Karpas-422 (cell line): ENCODE measurements at regions not wholly inside any gene's neighbourhood (a gene's known extent, or its start where the extent isn't known, plus 50 kb on each side); places are given as distances from the start of the nearest gene placed in this dataset.
"Not testable (repeated sequence)": the region's sequence is repeated elsewhere in the genome, so short reads cannot be mapped to it uniquely, and the experiment has no call there.

Source experiments
- DNase-seq: peaks from one replicate; pipeline ENCODE4 v3.0.0-alpha.2; 2015
- H2AFZ ChIP-seq: fragments of 200-600 bp; sonication (generic); 2 replicates; pipeline ENCODE4 v1.6.1; 2014; ENCODE audit warnings: antibody characterized with exemption, low read length, mixed read lengths
- H3K27ac ChIP-seq: fragments of 200-600 bp; sonication (generic); 2 replicates; pipeline ENCODE4 v1.5.1; 2014; ENCODE audit warnings: mild to moderate bottlenecking, low read length, moderate library complexity
- H3K27me3 ChIP-seq: fragments of 200-600 bp; sonication (generic); 2 replicates; pipeline ENCODE4 v1.6.1; 2014; ENCODE audit warnings: low read length, mixed read lengths
- H3K36me3 ChIP-seq: fragments of 200-600 bp; sonication (generic); 2 replicates; pipeline ENCODE4 v1.6.1; 2014; ENCODE audit warnings: low read length, mixed read lengths; ENCODE audit not compliant: insufficient read depth
- H3K4me1 ChIP-seq: fragments of 200-600 bp; sonication (generic); 2 replicates; pipeline ENCODE4 v1.6.1; 2014; ENCODE audit warnings: mild to moderate bottlenecking, low read length, mixed read lengths
- H3K4me2 ChIP-seq: fragments of 200-600 bp; sonication (generic); 2 replicates; pipeline ENCODE4 v1.6.1; 2014; ENCODE audit warnings: low read length, low read depth, mild to moderate bottlenecking; ENCODE audit not compliant: poor library complexity, severe bottlenecking
- H3K4me3 ChIP-seq: fragments of 200-600 bp; sonication (generic); 2 replicates; pipeline ENCODE4 v1.5.1; 2014; ENCODE audit warnings: mild to moderate bottlenecking, antibody characterized with exemption, low read length, mixed read lengths
- H3K79me2 ChIP-seq: fragments of 200-600 bp; sonication (generic); 2 replicates; pipeline ENCODE4 v1.6.1; 2014; ENCODE audit warnings: mild to moderate bottlenecking, low read length, mixed read lengths
- H3K9ac ChIP-seq: fragments of 200-600 bp; sonication (generic); 2 replicates; pipeline ENCODE4 v1.6.0; 2014; ENCODE audit warnings: low read length
- H3K9me2 ChIP-seq: fragments of 200-600 bp; sonication (generic), shearing (Covaris generic); replicated peaks from 2 replicates; pipeline ENCODE4 v1.6.0; 2014; ENCODE audit warnings: mild to moderate bottlenecking, low read length, moderate library complexity; ENCODE audit not compliant: insufficient read depth
- H3K9me3 ChIP-seq: fragments of 300-700, 200-600 bp; sonication (generic); 2 replicates; pipeline ENCODE4 v1.6.1; 2014; ENCODE audit warnings: low read length, mixed read lengths
- H4K20me1 ChIP-seq: fragments of 200-600 bp; sonication (generic); 2 replicates; pipeline ENCODE4 v1.6.1; 2014; ENCODE audit warnings: mild to moderate bottlenecking, antibody characterized with exemption, low read length, low read depth; ENCODE audit not compliant: insufficient read depth

DNA sequence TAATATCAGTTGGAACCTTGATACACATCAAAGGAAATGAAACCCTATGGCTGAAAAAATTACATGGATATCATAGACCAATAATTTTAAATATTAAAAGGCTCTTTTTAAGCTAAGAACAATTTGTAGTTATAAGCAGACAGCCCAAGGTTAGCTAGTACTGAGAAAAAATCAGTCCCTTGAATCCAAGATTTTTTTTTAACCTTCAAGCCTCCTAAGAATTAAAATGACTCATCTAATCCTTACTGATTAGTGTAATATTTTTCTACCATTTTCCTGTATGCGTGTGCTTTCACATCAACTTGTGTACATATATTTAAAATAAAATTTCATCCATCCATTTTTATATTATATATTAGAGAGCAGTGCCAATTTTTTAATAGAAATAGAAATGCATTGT, 1004.9 kb upstream of the ZEB2 start:
- no peaks in the 10 kb centered on the region for H3K79me2 ChIP-seq
- H4K20me1 ChIP-seq: no peaks in the 10 kb centered on the region
- no peak overlapping the region for H3K4me2 ChIP-seq
- H3K9ac ChIP-seq: no peak overlapping the region
- H2AFZ ChIP-seq: no peak overlapping the region
- no peaks in the 10 kb centered on the region for H3K4me1 ChIP-seq
- H3K4me3 ChIP-seq: no peak overlapping the region
- no peaks in the 10 kb centered on the region for H3K9me3 ChIP-seq
- no peak overlapping the region for H3K27ac ChIP-seq
- no peaks in the 10 kb centered on the region for H3K27me3 ChIP-seq
- H3K9me2 ChIP-seq: no peaks in the 10 kb centered on the region
- no peak for DNase-seq
- H3K36me3 ChIP-seq: no peaks in the 10 kb centered on the region

DNA sequence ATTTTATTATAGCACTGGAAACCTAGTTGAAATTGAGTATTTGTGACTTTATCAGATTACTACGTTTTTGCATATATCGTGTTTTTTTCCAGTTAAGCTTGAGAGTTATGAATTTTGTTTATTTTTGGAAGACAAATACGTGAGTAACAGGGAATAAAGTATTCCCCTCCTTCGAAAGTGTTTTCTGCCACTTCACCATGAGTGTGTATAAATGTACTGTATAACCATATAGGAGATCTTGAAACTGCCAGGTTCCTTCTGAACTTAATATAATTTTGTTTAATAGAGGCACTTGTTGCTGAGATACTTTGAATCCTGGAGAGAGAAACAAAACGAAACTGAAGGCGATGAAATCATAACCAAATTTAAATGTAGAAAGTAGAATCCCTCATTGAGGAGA, 1004.4 kb upstream of the ZEB2 start:
- Histone ChIP-seq H3K9ac (no peak overlapping the region), H3K27ac (no peak overlapping the region), H3K36me3 (no peaks in the 10 kb centered on the region), H3K4me1 (no peaks in the 10 kb centered on the region), H3K4me2 (no peak overlapping the region), H3K9me3 (no peaks in the 10 kb centered on the region), H3K9me2 (no peaks in the 10 kb centered on the region), H3K27me3 (no peaks in the 10 kb centered on the region), H4K20me1 (no peaks in the 10 kb centered on the region), H2AFZ (no peak overlapping the region), H3K79me2 (no peaks in the 10 kb centered on the region), H3K4me3 (no peak overlapping the region)
- DNase-seq: no peak

DNA sequence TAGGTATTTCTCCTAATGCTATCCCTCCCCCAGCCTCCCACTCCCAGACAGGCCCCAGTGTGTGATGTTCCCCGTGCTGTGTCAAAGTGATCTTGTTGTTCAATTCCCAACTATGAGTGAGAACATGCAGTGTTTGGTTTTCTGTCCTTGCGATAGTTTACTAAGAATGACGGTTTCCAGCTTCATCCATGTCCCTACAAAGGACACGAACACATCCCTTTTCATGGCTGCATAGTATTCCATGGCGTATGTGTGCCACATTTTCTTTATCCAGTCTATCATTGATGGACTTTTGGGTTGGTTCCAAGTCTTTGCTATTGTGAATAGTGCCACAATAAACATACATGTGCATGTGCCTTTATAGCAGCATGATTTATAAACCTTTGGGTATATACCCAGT, 999.3 kb upstream of the ZEB2 start:
- not testable (repeated sequence) for H3K9me2 ChIP-seq, H3K9ac ChIP-seq, H4K20me1 ChIP-seq, H3K4me1 ChIP-seq, H3K9me3 ChIP-seq, H3K27me3 ChIP-seq, H2AFZ ChIP-seq, H3K79me2 ChIP-seq, H3K4me3 ChIP-seq, H3K4me2 ChIP-seq, H3K36me3 ChIP-seq, H3K27ac ChIP-seq, DNase-seq

DNA sequence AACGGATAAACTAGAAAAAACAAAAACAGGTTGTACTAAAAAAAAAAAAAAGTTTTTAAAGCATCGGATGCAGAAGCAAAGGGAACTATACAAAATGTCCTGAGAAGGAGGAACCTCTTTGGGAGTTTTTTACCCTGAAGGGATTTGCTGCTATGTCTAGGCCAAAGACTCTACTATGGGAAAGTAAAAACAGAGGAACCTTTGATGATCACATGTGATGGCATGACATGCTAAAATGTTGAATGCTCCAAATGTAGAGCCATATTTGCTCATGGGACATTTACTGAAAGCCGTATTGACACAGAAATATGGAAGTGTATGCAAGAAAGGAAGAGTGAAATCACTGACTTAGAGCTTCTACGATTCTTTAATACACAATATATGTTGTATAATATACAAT, 992.0 kb upstream of the ZEB2 start:
- Histone ChIP-seq H3K36me3 (no peaks in the 10 kb centered on the region), H3K9me2 (no peaks in the 10 kb centered on the region), H3K9ac (no peak overlapping the region), H3K4me1 (no peaks in the 10 kb centered on the region; the same call in 1 of the 2 replicates), H3K27ac (no peak overlapping the region), H3K79me2 (no peaks in the 10 kb centered on the region), H3K4me2 (no peak overlapping the region), H3K9me3 (no peaks in the 10 kb centered on the region), H3K4me3 (no peak overlapping the region), H3K27me3 (no peaks in the 10 kb centered on the region), H4K20me1 (no peaks in the 10 kb centered on the region), H2AFZ (no peak overlapping the region)
- DNase-seq: no peak

GRCh38 chr2:145503511-145503910, 983.6 kb upstream of the ZEB2 start:
- Histone ChIP-seq H2AFZ (no peak overlapping the region), H3K27me3 (no peaks in the 10 kb centered on the region), H3K9me3 (no peaks in the 10 kb centered on the region), H3K4me1 (no peaks in the 10 kb centered on the region; the same call in 1 of the 2 replicates), H3K36me3 (no peaks in the 10 kb centered on the region), H3K27ac (no peak overlapping the region), H3K4me2 (no peak overlapping the region), H3K79me2 (no peaks in the 10 kb centered on the region), H3K9me2 (no peaks in the 10 kb centered on the region), H3K9ac (no peak overlapping the region), H3K4me3 (no peak overlapping the region), H4K20me1 (no peaks in the 10 kb centered on the region)
- no peak for DNase-seq

GRCh38 chr2:145501920-145502319, 982.0 kb upstream of the ZEB2 start:
- Histone ChIP-seq H3K9ac (no peak overlapping the region), H3K9me3 (no peaks in the 10 kb centered on the region), H3K79me2 (no peaks in the 10 kb centered on the region), H4K20me1 (no peaks in the 10 kb centered on the region), H3K36me3 (no peaks in the 10 kb centered on the region), H3K27ac (no peak overlapping the region), H2AFZ (no peak overlapping the region), H3K4me3 (no peak overlapping the region), H3K27me3 (no peaks in the 10 kb centered on the region), H3K4me2 (no peak overlapping the region), H3K4me1 (no peaks in the 10 kb centered on the region), H3K9me2 (no peaks in the 10 kb centered on the region)
- no peak for DNase-seq

DNA sequence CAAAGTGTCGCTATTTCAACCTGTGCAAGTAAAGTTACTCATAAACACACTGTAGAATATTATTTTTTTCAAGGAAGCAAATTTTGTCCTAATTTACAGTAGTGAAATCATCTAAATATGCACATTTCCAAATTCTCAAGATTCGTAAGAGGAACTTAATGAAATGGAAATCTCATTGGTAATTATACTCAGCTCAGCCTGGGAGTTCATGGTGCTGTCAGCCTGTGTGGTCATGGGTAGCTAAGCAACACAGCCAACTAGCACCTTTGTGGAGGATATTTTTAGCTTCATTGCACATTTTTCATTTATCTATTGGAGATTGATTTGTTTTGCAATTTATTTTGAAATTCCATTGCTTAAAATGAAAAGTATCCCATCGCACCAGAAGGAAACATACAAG, 975.7 kb upstream of the ZEB2 start:
- H3K36me3 ChIP-seq: no peaks in the 10 kb centered on the region
- H3K4me1 ChIP-seq: no peaks in the 10 kb centered on the region
- no peaks in the 10 kb centered on the region for H3K79me2 ChIP-seq
- H3K4me2 ChIP-seq: no peak overlapping the region
- no peak overlapping the region for H3K9ac ChIP-seq
- DNase-seq: no peak
- H3K27me3 ChIP-seq: no peaks in the 10 kb centered on the region
- no peaks in the 10 kb centered on the region for H4K20me1 ChIP-seq
- H2AFZ ChIP-seq: no peak overlapping the region
- H3K27ac ChIP-seq: no peak overlapping the region
- H3K4me3 ChIP-seq: no peak overlapping the region
- no peaks in the 10 kb centered on the region for H3K9me3 ChIP-seq
- no peaks in the 10 kb centered on the region for H3K9me2 ChIP-seq

- Histone ChIP-seq H3K4me2 (no peak overlapping the region), H3K4me3 (no peak overlapping the region), H3K36me3 (no peaks in the 10 kb centered on the region), H3K27ac (no peak overlapping the region), H3K79me2 (no peaks in the 10 kb centered on the region), H2AFZ (no peak overlapping the region), H3K4me1 (no peaks in the 10 kb centered on the region), H3K27me3 (no peaks in the 10 kb centered on the region), H3K9ac (no peak overlapping the region), H4K20me1 (no peaks in the 10 kb centered on the region), H3K9me2 (no peaks in the 10 kb centered on the region), H3K9me3 (no peaks in the 10 kb centered on the region)
- DNase-seq: no peak
These were observed 974.5 kb upstream of the ZEB2 start for GRCh38 chr2:145494441-145494840.

DNA sequence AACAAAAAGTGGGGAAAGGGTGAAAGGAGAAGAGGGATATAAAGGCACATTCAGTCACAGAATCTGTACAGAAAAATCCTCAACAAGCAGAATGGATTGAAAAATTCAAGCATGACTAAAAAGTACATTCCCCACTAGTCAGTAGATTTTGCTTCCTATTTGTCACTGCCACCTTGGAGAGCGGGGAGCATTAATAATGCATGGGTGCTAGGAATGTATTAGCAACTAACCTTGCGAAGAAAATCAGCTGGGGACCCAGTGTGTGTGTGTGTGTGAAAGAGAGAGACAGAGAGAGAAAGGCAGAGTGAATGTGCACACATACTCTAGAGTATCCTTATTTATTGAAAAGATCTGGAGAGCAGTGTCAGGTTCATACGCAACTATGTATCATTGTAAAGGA, 968.7 kb upstream of the ZEB2 start:
- no peak overlapping the region for H3K4me2 ChIP-seq
- no peaks in the 10 kb centered on the region for H3K4me1 ChIP-seq
- no peaks in the 10 kb centered on the region for H3K9me2 ChIP-seq
- DNase-seq: no peak
- no peak overlapping the region for H3K4me3 ChIP-seq
- no peak overlapping the region for H3K9ac ChIP-seq
- no peaks in the 10 kb centered on the region for H3K79me2 ChIP-seq
- H4K20me1 ChIP-seq: no peaks in the 10 kb centered on the region
- H3K27me3 ChIP-seq: no peaks in the 10 kb centered on the region
- H3K9me3 ChIP-seq: no peaks in the 10 kb centered on the region
- H3K36me3 ChIP-seq: no peaks in the 10 kb centered on the region
- H2AFZ ChIP-seq: no peak overlapping the region
- H3K27ac ChIP-seq: no peak overlapping the region
